GM21619 (cell line): ENCODE measurements at regions not wholly inside any gene's neighbourhood (a gene's known extent, or its start where the extent isn't known, plus 50 kb on each side); places are given as distances from the start of the nearest gene placed in this dataset.

Source experiments
- ATAC-seq: cut with Tn5 transposase; IDR thresholded peaks from one replicate; pipeline ENCODE4 v1.9.1; 2021; ENCODE audit not compliant: unreplicated experiment

DNA sequence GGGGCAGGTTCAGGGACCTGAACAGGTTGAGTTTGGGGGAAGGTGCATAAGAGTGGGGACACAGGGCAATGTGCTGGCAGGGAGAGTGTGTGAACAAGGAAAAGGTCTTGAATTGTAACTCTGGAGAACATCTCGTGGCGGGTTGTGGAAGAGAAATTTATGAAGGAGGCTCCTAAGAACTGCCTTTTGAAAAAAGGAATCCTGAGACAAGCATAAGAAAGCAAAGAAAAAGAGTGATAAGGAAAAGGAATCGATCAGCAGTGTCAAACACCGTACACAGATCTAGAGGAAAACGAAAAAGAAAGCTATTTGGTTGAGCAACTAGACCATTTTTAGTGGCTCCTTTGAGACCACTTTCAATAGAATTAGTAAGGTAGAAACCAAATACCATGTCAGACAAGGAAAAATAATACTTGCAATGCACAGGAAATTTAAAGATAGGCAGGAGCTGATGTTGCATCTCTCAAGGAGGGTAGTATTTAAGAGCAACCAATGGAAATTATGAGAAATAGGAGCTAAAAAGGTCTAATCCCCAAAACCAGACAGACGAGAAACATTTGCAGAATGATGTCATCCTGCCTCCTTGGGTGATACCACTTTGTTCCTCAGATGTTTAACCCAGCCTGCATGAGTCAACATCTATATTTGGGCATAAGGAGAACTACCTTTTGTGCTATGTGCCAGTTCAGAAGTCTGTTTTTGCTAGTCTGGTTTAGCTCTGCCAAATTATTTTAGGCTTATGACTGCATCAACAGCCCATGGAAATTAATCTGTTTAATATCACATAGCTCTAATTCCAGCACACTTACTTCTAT lies 64.5 kb upstream of the STK38L start:
- peak; percentile 87 for ATAC-seq

DNA sequence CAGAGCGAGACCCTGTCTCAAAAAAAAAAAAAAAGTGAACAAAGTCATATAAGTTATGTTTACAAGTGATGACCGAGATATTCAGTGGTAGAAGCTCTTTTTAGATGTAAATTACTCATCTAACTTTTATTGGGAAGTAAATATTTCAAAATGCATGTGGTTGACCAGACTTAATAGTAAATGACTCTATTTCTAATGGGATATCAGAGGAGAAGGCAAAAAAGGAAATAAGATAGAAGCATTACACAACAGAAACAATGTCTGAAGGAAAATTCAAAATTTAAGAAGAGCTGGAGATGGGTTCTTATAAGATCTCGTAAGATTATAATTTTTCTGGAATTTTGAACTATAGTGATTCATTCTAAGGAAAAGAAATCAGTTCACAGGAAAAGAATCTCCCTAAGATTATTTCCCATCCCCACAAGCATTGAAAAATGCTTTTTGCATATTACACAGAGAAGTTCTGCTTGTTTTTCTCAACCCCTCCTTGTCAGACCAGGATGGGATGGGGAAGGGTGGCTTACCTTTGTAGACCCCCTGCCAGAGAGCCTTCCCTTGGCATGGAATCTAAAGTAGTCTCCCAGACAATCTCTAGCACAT lies 63.1 kb upstream of the STK38L start:
- no peak for ATAC-seq

DNA sequence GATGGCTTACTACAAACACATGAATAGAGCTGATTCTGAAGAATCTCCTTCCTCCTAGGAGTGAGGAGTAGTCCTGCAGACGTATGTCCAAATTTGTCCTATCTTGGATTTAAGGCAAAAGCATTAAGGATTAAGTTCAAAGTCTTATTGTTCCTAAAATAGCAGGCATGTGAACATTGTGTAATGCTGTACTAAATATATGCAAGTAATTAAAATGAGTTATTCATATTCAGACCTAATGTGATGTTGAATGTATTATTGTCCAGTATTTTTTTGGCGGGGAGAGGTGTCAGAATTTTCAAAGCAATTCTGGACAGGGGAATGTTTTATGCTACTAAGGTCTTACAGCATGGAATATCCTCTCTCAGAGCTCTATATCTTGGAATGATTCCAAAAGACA lies 60.7 kb upstream of the STK38L start:
- no peak for ATAC-seq

DNA sequence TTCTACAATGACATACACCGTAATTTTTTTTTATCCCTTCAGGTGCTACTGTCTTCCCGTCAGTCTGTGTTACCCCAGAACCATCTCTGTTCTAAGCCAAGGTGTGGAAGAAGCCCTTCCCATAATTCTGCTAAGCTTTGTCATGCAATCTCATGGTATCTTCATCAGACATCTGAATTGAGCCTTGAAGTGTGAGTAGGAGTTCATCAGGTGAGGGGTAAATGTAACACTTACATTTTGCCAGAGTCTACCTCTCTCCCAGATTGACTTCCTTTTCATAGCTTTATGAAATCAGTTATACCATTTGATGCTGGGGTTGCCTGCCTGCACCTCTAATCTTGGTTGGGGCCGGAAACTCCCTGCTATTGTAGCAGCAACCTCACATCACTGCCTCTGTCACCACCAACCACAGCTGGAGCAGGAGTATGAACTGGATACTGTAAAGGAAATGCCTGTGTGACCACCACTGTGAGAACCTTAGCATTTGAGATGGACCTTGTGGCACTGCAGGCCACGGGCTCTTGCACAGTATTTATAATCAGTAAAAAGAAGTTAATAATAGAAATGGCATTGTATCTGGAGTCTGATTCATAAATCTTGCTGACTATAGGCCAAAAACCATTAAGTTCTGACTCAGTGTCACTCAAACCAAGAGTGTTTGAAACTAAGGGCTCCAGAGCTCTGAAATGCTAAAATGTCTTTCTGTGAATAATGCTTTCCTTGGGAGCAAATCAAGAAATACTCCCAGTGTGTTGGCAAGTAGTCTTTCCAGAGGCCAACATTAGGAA lies 58.7 kb upstream of the STK38L start:
- ATAC-seq = peak; percentile 92

DNA sequence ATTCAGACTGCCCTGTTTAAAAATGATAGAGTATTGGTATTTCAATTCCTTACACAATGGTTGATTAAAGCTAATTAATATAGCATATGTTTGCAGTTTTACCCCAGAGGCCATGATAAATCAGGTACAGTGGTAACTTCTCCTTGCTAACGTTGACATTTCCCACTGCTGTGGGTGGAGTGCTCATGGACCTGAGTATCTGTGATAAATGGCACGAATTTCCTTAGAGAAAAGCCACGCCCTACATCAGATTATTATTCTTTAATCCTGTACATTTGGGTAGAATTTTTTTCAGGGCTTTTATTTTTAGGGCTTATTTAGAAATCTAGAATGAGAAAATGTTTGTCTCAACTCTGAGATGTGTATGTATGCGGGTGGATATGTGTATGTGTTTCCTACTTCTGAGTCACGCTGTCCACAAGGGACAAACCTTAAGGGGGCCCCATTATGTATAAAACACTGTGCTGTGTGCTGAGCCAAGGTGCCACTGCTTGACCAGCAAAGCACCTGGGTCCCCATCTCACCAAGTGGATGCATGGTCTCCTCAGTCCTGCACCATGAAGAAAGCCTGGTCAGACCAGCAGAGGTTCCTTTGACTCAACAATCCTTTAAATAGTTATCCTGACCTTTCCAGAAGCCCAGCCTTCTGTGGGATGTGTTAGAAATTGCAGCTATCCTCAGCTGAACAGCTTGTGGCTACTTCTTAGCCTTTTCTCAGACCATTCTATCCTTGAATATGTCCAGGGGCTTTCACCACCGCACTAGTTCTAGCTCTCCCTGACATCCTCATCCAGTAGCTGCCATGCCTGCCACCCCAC lies 57.9 kb upstream of the STK38L start:
- no peak for ATAC-seq

DNA sequence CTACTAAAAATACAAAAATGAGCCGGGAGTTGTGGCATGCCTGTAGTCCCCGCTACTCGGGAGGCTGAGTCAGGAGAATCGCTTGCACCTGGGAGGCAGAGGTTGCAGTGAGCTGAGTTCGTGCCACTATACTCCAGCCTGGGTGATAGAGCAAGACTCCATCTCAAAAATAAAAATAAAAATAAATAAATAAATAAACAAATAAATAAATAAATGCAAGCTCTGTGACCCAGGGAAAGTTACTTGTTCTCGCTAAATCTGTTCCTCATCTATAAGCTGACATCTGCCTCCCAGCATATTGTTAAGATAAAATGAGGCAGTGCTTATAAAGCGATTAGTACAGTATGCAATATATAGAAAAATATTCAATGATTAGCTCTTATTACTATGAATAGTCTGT lies 56.4 kb upstream of the STK38L start:
- ATAC-seq = no peak

DNA sequence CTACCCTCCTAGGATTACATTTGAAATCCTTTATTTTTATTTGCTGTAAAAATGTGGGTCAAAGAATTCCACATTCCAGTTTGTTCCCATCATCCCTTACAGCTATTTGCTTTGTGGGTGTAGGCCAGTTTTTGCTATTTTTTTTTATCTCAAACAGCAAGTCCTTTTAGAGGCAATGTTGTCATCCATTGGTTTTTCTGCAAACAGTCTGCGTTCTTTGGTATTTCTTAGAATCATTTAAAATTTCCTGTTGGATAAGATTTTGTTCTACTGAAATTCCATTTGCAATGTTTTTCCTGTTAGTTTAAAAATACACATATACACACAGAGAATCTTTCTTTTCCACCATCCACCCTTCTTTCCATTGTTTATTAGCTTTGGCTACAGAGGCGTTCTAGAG lies 53.3 kb upstream of the STK38L start:
- ATAC-seq = no peak

DNA sequence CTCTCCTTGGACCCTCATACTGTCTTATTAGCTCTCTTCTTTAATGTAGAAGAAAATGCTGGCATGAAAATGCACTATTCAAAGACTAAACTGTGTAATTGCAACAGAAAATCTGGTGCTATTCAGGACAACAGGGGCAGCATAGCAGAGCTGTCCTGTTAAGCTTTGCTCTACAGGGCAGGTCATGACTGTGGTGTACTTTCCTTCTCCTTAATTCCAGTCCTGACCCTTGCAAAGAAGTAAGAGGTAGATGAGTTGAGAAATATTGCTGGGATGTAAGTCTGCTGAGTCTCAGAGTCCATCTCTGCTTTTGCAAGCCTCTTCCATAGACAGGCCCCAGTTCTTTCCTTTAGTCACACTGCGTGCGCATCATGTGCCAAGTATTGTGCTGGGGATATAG lies 52.6 kb upstream of the STK38L start:
- ATAC-seq = no peak

DNA sequence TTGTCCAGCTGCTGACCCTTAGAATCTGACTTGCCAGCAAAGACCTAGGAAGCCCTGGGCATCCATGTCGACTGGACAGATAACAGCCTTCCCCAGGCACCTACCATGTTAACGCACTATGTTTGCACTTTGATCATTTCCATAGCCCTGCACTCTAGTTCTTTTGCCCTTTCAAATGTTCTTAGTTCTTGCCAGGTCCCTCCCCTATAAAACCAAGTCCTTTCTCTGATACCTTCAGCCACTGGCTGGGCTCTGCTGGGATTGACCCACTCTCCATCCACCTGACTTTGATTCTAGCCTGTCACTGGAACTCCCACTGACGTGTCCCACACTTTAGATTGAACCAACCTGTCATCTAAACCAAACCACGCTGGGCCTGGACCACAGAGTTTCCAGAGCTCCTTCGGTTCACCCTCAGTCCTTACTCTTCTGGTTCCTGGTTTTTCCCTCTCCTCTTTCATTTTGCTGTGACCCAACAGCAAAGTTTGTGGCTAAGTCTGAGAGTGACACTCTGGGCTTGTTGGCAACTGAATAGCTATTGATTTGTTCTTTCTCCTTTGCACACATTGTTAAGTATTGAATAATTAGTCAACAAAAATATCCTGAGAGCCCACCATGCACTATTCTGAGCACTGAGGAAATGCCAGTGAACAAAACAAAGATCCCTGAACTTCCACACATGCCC lies 51.8 kb upstream of the STK38L start:
- no peak for ATAC-seq

DNA sequence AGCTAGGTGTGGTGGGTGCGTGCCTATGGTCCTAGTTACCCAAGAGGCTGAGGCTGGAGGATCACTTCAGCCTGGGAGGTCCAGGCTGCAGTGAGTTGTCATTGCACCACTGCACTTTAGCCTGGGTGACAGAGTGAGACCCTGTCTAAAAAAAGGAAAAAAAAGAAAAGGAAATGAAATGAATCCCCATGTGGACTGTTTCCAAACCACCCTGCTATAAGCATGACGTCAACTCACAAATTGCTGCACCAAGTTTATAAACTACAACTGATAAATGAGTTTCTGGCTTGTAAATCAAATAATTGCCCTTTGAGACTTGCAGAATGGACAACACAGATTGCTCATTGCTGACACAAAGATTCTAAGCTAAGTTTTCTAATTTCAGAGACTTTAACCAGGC lies 51.0 kb upstream of the STK38L start:
- no peak for ATAC-seq

DNA sequence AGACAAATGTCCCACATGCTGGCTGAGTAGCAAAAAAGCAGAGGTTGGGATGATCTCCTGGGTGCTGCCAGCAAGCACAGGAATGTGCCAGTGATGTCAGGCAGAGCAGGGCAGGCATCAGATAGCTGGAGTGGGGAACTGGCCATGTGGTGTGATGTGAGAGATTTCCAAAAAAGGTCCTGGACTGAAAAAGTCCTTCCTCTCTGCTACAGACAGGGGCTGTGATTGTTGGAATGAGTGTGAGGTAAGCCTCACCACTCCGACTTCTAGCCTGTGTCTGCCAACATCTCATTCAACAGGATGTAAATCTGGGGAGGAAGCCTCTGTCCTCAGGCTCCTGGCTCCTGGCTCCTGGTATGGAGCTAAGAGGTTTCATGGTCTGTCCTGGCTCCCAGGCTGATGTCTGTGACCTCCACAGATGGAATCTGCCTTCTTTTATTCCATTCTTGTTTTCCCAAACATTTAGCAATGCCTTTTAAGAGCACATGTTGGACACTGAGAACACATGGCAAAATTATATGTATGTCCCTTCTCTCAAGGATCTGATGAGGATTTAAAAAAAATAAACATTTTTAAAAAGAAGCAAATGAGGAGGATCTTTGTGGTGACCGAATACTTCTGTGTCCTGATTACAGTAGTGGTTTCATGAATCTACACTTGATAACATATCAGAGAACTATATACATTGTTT lies 50.1 kb upstream of the STK38L start:
- no peak for ATAC-seq
